Suprapubic skin (tissue), 4 donors: ENCODE measurements at regions not wholly inside any gene's neighbourhood (a gene's known extent, or its start where the extent isn't known, plus 50 kb on each side); places are given as distances from the start of the nearest gene placed in this dataset.

ENCODE experiments used
- DNase-seq, 2 donors: peaks; one replicate each; pipeline ENCODE4 v3.0.0-alpha.2; 2019; ENCODE audit warnings: low spot score in 2 of 2
- H3K27ac ChIP-seq: fragments of 200-600 bp; sonication (generic); one replicate; pipeline ENCODE4 v1.5.1; 2019
- H3K27me3 ChIP-seq: fragments of 200-600 bp; sonication (generic); one replicate; pipeline ENCODE4 v1.5.1; 2019
- H3K36me3 ChIP-seq: fragments of 200-600 bp; sonication (generic); one replicate; pipeline ENCODE4 v1.5.1; 2019
- H3K4me1 ChIP-seq: fragments of 200-600 bp; sonication (generic); one replicate; pipeline ENCODE4 v1.5.1; 2019
- H3K4me3 ChIP-seq: fragments of 200-600 bp; sonication (generic); one replicate; pipeline ENCODE4 v1.5.1; 2019; ENCODE audit warnings: mild to moderate bottlenecking
- H3K9me3 ChIP-seq: fragments of 200-600 bp; sonication (generic); one replicate; pipeline ENCODE4 v1.5.1; 2019
- EP300 ChIP-seq: sonication (generic); formaldehyde crosslinking; IDR thresholded peaks from one replicate; pipeline ENCODE4 v1.6.1; 2017; ENCODE audit warnings: antibody characterized with exemption
- POLR2A ChIP-seq, 2 donors: fragments of 450-650 bp; IDR thresholded peaks; one replicate each; pipeline ENCODE4 v1.6.1; 2017; ENCODE audit warnings: antibody characterized with exemption in 2 of 2, mild to moderate bottlenecking in 2 of 2, moderate library complexity in 2 of 2
- POLR2AphosphoS5 ChIP-seq, 3 donors: sonication (generic); formaldehyde crosslinking; IDR thresholded peaks; one replicate each; pipeline ENCODE4 v1.6.1; 2017; ENCODE audit warnings: antibody characterized with exemption in 3 of 3
- WGBS: methylation state at CpG from one replicate; pipeline ENCODE4 v1.1.5; 2018; 5-methylcytosine and 5-hydroxymethylcytosine counted together
- TF ChIP-seq, protein P1 (sequence below), 2 donors: fragments of 200-600 bp in 1 of 2; fragments of 450-650 bp in 1 of 2; sonication (generic) in 1 of 2; IDR thresholded peaks; one replicate each; pipeline ENCODE4 v1.5.1; 2016 to 2019; ENCODE audit warnings: antibody characterized with exemption in 2 of 2, mild to moderate bottlenecking in 1 of 2, moderate library complexity in 1 of 2

DNA sequence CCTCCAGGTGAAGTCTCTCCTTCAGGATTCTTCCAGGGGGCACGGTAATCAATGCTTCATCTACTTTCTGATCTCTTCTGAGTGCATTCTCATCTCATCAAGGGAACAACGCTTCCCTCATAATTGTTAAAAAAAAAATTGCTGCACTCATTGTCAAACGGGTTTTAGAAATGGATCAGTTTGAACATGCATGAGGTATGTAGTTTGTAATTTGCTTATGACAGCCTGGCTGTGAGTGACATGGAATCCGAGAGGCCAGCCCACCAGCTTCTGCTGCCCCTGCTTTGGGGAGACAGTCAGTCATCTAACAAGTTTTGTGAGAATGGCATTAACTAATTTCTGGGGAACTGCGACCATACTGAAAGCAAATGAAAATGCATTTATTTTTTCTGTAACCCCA is 791.9 kb upstream of the SOX11 start:
- H3K4me3 ChIP-seq: no peak overlapping the region
- WGBS: 49% methylated on average over 5 of the region's 5 CpGs
- TF ChIP-seq POLR2A (IDR thresholded peaks at IDR 0.05): no peak
- TF ChIP-seq EP300: no peak
- TF ChIP-seq, protein P1, sequence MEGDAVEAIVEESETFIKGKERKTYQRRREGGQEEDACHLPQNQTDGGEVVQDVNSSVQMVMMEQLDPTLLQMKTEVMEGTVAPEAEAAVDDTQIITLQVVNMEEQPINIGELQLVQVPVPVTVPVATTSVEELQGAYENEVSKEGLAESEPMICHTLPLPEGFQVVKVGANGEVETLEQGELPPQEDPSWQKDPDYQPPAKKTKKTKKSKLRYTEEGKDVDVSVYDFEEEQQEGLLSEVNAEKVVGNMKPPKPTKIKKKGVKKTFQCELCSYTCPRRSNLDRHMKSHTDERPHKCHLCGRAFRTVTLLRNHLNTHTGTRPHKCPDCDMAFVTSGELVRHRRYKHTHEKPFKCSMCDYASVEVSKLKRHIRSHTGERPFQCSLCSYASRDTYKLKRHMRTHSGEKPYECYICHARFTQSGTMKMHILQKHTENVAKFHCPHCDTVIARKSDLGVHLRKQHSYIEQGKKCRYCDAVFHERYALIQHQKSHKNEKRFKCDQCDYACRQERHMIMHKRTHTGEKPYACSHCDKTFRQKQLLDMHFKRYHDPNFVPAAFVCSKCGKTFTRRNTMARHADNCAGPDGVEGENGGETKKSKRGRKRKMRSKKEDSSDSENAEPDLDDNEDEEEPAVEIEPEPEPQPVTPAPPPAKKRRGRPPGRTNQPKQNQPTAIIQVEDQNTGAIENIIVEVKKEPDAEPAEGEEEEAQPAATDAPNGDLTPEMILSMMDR (IDR thresholded peaks at IDR 0.05): no peak
- TF ChIP-seq POLR2AphosphoS5 (IDR thresholded peaks at IDR 0.05): no peak
- H3K27me3 ChIP-seq: no peaks in the 10 kb centered on the region
- DNase-seq: no peak
- no peaks in the 10 kb centered on the region for H3K36me3 ChIP-seq
- no peaks in the 10 kb centered on the region for H3K9me3 ChIP-seq
- H3K27ac ChIP-seq: no peak overlapping the region
- H3K4me1 ChIP-seq: no peaks in the 10 kb centered on the region

DNA sequence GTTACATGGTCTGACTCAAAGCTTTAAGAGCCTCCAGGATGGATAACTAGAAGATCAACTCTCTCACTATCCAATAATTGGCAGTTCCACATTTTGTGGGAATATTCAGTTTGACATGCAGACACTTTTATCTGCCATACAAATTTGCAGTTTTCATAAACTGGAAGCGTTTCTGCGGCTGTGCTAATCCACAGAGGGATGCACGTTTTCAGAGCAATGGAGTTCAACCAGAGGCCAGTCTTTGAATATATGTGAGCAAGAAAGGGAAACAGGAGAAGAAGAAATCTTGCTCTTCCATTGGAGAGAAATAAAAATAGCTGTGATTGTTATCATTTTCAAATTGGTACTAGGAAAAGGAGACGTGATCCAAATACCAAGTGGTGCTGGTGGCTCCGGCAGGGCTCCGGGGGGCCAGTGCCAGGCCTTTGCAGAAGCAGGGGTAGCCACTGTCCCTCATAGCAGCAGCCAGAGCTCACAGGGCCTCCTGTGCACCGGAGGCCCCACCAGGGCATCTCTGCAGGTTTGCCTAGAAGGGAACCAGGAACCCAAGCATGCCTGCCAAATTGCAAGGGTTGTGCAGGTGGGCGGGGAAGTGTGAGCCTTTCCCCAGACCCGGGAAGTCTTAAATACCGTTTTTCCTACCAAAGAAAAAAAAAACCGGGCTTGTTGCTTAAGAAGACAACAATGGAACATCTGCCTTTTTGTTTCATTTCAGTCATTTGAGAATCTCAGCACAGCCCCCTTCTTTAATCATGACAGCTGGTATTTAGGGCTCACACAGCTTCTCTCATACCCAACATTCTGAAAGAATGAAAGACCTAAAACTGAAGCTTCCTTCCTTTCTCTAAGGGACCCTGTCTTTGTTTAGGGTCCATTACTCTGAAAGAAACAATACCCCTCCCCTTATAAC is 791.1 kb upstream of the SOX11 start:
- WGBS: 60% methylated on average over 11 of the region's 11 CpGs
- no peak for TF ChIP-seq POLR2A (IDR thresholded peaks at IDR 0.05)
- Histone ChIP-seq H3K4me1 (no peaks in the 10 kb centered on the region), H3K9me3 (no peaks in the 10 kb centered on the region), H3K4me3 (no peak overlapping the region), H3K27me3 (no peaks in the 10 kb centered on the region), H3K36me3 (no peaks in the 10 kb centered on the region), H3K27ac (no peak overlapping the region)
- DNase-seq: no peak

DNA sequence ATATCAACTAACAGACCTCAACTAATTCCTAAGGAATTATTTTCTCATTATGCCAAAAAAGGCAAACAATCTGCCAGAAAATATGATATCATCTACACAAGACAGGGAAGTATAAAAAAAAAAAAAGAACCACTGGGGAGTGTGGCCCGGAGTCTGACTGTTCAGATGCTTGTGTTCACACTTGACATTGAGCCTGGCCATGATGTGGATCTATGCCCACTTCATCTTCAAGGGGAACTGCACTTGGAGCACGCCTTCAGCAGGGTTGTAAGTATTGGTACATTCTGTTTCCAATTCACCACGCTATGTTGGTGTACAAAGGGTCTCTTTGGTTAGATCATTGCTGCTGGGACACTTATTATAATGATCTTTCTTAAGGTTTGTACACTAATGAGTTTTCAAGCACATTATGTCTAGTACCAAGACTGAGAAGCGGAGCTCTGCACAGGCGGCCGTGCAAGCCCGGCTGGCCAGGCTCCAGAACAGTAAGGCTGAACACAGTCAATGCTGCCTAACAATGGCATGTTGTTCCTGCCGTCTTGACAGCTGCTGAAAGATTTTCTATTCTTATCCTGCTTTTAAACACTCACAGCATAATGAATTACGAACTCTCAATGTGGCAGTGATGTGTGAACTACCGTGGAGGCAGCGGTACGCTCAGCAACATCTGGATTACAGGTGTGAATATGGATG is 788.4 kb upstream of the SOX11 start:
- Histone ChIP-seq H3K9me3 (no peaks in the 10 kb centered on the region), H3K4me1 (no peaks in the 10 kb centered on the region), H3K4me3 (no peak overlapping the region), H3K36me3 (no peaks in the 10 kb centered on the region), H3K27me3 (no peaks in the 10 kb centered on the region), H3K27ac (no peak overlapping the region)
- WGBS: 36% methylated on average over 12 of the region's 12 CpGs
- TF ChIP-seq, protein P1 (IDR thresholded peaks at IDR 0.05): no peak
- TF ChIP-seq POLR2AphosphoS5 (IDR thresholded peaks at IDR 0.05) (no peak), POLR2A (IDR thresholded peaks at IDR 0.05) (no peak), EP300 (no peak)
- DNase-seq: no peak

DNA sequence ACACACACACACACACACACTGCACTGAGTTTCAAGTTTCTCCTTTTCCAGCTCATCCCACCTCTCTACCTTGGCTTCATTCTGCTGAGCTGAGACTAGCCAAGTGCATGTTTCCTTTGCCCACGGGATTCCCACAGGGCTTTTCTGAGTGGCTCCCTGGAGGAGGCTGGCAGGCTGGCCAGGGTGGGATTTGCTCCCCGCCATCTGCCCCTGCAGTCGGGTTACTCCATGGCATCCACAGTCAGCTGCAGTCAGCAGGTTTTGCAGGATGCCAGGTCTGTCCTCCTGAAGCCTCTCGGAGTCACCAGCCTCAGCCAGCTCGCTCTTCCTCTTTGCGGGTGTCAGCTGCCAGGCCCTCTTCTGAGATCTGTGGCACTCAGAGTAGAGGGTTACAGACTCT is 783.7 kb upstream of the SOX11 start:
- Histone ChIP-seq H3K9me3 (no peaks in the 10 kb centered on the region), H3K4me1 (no peaks in the 10 kb centered on the region), H3K27ac (no peak overlapping the region), H3K4me3 (no peak overlapping the region), H3K27me3 (no peaks in the 10 kb centered on the region), H3K36me3 (no peaks in the 10 kb centered on the region)
- TF ChIP-seq, protein P1 (IDR thresholded peaks at IDR 0.05): no peak
- no peak for DNase-seq
- WGBS: 78% methylated on average over 6 of the region's 6 CpGs

DNA sequence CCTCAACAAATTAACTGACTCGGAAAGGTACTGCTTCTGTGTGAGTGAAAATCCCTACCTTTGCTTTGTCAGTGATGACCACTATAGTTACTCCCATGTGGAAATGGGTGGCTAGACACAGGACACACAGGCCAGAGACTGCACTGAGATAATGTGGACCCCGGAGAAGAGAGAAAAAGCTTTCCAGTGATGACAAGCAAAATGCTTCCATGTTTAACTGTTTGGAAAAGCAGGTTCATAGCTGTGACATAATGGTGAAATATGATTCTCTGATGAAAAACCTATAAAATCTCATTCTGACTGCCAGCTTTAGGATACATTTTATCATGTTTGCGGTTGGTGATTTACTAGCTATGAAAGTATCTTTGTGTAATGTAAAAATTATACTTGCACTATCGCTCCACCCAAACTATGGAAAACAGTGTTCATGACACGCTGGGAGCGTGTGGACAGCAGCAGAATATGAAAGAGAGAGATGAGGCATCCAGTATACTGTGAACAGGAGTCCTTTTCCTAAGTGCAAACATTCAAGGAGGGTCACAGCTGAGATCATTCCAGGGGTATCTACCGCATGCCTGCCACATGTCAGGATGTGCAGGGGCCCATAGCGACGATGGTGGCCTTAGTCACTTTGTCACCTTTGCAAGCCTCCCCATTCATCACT is 782.7 kb upstream of the SOX11 start:
- TF ChIP-seq POLR2AphosphoS5 (IDR thresholded peaks at IDR 0.05) (no peak), EP300 (no peak), POLR2A (IDR thresholded peaks at IDR 0.05) (no peak)
- TF ChIP-seq, protein P1 (IDR thresholded peaks at IDR 0.05): no peak
- H3K36me3 ChIP-seq: no peaks in the 10 kb centered on the region
- H3K9me3 ChIP-seq: no peaks in the 10 kb centered on the region
- no peak for DNase-seq
- 51% methylated on average over 9 of the region's 9 CpGs for WGBS
- H3K27ac ChIP-seq: no peak overlapping the region
- no peaks in the 10 kb centered on the region for H3K4me1 ChIP-seq
- H3K4me3 ChIP-seq: no peak overlapping the region
- no peaks in the 10 kb centered on the region for H3K27me3 ChIP-seq
